Liver (tissue), 3 donors: ENCODE measurements at regions not wholly inside any gene's neighbourhood (a gene's known extent, or its start where the extent isn't known, plus 50 kb on each side); places are given as distances from the start of the nearest gene placed in this dataset.

Experiments
- CTCF ChIP-seq: fragments of 150-350 bp; IDR thresholded peaks from 2 replicates; pipeline ENCODE4 v1.5.1; 2017; ENCODE audit warnings: improper control_type of control experiment, low read depth, low read length; ENCODE audit not compliant: missing input control
- HNF4A ChIP-seq, 2 donors: conservative IDR thresholded peaks; 2 replicates each; pipeline ENCODE4 v1.6.1; 2016; ENCODE audit warnings: antibody characterized with exemption in 2 of 2, mild to moderate bottlenecking in 2 of 2
- JUND ChIP-seq, 2 donors: IDR thresholded peaks; 2 replicates each; pipeline ENCODE4 v1.6.1; 2016; ENCODE audit warnings: antibody characterized with exemption in 2 of 2
- NR2F2 ChIP-seq: IDR thresholded peaks from 2 replicates; pipeline ENCODE4 v1.6.1; 2016; ENCODE audit warnings: antibody characterized with exemption
- YY1 ChIP-seq: IDR thresholded peaks from 2 replicates; pipeline ENCODE4 v1.6.1; 2016; ENCODE audit warnings: antibody characterized with exemption, mild to moderate bottlenecking
- TF ChIP-seq, protein P1 (sequence below): IDR thresholded peaks from 2 replicates; pipeline ENCODE4 v1.6.1; 2016; ENCODE audit warnings: antibody characterized with exemption, mild to moderate bottlenecking
- donor health status: healthy.
- donor health status: healthy.

- TF ChIP-seq, protein P1, sequence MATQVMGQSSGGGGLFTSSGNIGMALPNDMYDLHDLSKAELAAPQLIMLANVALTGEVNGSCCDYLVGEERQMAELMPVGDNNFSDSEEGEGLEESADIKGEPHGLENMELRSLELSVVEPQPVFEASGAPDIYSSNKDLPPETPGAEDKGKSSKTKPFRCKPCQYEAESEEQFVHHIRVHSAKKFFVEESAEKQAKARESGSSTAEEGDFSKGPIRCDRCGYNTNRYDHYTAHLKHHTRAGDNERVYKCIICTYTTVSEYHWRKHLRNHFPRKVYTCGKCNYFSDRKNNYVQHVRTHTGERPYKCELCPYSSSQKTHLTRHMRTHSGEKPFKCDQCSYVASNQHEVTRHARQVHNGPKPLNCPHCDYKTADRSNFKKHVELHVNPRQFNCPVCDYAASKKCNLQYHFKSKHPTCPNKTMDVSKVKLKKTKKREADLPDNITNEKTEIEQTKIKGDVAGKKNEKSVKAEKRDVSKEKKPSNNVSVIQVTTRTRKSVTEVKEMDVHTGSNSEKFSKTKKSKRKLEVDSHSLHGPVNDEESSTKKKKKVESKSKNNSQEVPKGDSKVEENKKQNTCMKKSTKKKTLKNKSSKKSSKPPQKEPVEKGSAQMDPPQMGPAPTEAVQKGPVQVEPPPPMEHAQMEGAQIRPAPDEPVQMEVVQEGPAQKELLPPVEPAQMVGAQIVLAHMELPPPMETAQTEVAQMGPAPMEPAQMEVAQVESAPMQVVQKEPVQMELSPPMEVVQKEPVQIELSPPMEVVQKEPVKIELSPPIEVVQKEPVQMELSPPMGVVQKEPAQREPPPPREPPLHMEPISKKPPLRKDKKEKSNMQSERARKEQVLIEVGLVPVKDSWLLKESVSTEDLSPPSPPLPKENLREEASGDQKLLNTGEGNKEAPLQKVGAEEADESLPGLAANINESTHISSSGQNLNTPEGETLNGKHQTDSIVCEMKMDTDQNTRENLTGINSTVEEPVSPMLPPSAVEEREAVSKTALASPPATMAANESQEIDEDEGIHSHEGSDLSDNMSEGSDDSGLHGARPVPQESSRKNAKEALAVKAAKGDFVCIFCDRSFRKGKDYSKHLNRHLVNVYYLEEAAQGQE = no peak
- no peak for TF ChIP-seq NR2F2
- TF ChIP-seq CTCF = no peak
- TF ChIP-seq JUND (IDR thresholded peaks at IDR 0.05) = no peak
- TF ChIP-seq HNF4A (conservative IDR thresholded peaks at IDR 0.05) = no peak
- TF ChIP-seq YY1 = no peak
Measured at GRCh38 chr2:153604133-153604532, 125.6 kb upstream of the RPRM start.
